NB4 (cell line): ENCODE measurements at regions not wholly inside any gene's neighbourhood (a gene's known extent, or its start where the extent isn't known, plus 50 kb on each side); places are given as distances from the start of the nearest gene placed in this dataset.

Source experiments
- DNase-seq: peaks from one replicate; pipeline ENCODE4 v3.0.0; 2010; ENCODE audit warnings: low read depth
- H3K4me3 ChIP-seq: one replicate; pipeline ENCODE4 v1.5.1; 2011; ENCODE audit warnings: mild to moderate bottlenecking, low read depth, low read length, moderate library complexity
- MAX ChIP-seq: IDR thresholded peaks from 2 replicates; pipeline ENCODE4 v1.6.1; 2011; ENCODE audit warnings: low read depth, low read length
- MYC ChIP-seq: IDR thresholded peaks from 2 replicates; pipeline ENCODE4 v1.6.1; 2011; ENCODE audit warnings: low read depth, low read length
- POLR2A ChIP-seq: IDR thresholded peaks from 2 replicates; pipeline ENCODE4 v1.6.1; 2011; ENCODE audit warnings: mild to moderate bottlenecking; ENCODE audit not compliant: insufficient read length; ENCODE audit errors: extremely low read depth
- TF ChIP-seq, protein P1 (sequence below): IDR thresholded peaks from one replicate; pipeline ENCODE4 v1.5.1; 2012; ENCODE audit warnings: low read depth, low read length

GRCh38 chr7:156167417-156167807 lies 355.1 kb upstream of the SHH start:
- TF ChIP-seq MYC (no peak), POLR2A (no peak), MAX (no peak)
- TF ChIP-seq, protein P1, sequence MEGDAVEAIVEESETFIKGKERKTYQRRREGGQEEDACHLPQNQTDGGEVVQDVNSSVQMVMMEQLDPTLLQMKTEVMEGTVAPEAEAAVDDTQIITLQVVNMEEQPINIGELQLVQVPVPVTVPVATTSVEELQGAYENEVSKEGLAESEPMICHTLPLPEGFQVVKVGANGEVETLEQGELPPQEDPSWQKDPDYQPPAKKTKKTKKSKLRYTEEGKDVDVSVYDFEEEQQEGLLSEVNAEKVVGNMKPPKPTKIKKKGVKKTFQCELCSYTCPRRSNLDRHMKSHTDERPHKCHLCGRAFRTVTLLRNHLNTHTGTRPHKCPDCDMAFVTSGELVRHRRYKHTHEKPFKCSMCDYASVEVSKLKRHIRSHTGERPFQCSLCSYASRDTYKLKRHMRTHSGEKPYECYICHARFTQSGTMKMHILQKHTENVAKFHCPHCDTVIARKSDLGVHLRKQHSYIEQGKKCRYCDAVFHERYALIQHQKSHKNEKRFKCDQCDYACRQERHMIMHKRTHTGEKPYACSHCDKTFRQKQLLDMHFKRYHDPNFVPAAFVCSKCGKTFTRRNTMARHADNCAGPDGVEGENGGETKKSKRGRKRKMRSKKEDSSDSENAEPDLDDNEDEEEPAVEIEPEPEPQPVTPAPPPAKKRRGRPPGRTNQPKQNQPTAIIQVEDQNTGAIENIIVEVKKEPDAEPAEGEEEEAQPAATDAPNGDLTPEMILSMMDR: no peak
- DNase-seq: no peak
- no peak overlapping the region for H3K4me3 ChIP-seq

DNA sequence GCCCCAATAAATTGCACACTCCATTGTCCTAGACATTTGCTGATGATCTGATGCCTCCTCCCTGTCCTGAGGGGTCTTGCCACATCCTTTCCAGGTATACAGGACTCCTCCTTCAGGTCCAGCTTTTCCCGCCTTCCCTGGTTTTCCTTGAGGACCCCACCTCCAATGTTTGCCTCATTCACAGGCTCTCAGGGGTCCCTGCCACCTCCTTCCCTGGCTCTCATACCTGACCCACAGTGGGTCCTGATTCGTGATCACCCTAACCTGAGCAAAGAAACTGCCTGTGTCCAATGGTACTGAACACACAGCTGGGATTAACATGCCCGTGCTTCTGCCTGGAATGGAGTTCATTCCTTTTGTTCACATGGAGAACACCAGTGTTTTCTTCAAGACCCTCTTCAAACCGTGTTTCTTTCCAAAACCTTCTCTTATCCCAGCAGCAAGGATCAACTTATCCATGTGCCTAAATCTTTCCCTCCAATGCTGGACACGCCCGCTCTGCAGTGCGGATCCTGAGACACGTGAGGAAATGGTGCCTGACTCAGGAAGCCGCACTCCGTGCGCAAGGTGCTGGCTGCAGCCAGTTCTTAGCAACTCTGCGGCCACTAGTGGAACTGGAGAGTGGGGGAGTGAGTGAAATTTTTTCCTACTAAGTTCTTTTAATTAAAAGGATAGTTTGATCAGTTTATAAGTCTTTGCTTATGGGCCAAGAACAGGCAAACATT lies 354.6 kb upstream of the SHH start:
- no peak for DNase-seq
- TF ChIP-seq MYC: no peak
- TF ChIP-seq POLR2A: no peak
- TF ChIP-seq, protein P1: no peak
- TF ChIP-seq MAX: no peak
- no peak overlapping the region for H3K4me3 ChIP-seq

DNA sequence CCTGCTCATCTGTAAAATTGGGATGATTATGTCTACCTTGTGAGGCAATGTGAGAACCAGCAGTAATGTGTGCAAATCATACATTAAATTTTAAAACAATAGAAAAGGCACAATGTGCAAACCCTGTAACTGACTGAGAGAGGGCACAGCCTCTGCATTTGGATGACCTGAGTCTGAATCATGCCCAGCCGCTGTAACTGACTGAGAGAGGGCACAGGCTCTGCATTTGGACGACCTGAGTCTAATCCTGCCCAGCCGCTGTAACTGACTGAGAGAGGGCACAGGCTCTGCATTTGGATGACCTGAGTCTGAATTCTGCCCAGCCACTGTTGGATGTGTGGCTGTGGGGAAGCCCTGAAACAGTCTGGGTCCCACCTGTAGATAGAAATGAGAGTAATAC lies 351.5 kb upstream of the SHH start:
- no peak overlapping the region for H3K4me3 ChIP-seq
- TF ChIP-seq POLR2A (no peak), MYC (no peak), MAX (no peak)
- TF ChIP-seq, protein P1: no peak
- no peak for DNase-seq

DNA sequence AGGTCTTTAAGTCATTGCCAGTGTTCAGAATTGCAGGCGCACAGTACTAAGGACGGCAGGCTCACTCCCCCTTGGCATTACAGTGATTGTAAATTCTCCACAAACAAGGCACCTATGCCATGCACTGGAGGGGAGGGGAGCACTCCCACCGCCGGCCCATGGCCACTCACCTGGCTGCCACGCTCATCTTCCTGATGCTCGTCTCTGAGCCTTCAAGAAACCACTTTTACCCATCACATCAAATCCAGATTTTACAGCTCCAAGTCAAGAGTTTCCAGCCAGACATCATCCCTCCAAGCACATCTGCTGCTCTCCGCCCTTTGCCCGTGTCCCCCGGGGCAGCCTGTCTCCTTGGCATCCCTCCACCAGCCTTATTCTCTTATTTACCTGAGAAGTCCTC lies 350.2 kb upstream of the SHH start:
- TF ChIP-seq MYC (no peak), POLR2A (no peak), MAX (no peak)
- TF ChIP-seq, protein P1: no peak
- DNase-seq: no peak
- H3K4me3 ChIP-seq: no peak overlapping the region

- H3K4me3 ChIP-seq: no peak overlapping the region
- DNase-seq: no peak
- TF ChIP-seq POLR2A (no peak), MYC (no peak), MAX (no peak)
These were observed 348.5 kb upstream of the SHH start for GRCh38 chr7:156160811-156161210.

DNA sequence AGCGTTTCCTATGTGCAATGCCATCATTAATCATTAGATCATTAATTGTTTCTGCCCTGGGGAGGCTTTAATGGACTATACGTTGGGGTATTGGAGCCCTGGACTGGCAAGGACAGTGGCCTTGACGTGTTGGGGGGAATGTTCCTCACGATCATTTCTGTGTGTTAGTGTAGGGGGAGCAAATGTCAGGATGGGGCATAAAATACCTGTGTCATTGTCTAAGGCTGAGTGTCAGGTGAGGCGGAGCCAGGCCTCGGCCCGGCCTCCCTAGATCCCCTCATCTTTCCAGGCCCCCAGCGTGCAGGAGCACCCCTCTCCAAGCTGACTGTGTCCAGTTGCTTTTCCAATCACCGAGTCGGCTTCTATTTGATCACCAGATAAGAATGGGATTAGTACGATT lies 346.4 kb upstream of the SHH start:
- TF ChIP-seq MYC: no peak
- TF ChIP-seq MAX: no peak
- no peak overlapping the region for H3K4me3 ChIP-seq
- DNase-seq: no peak

DNA sequence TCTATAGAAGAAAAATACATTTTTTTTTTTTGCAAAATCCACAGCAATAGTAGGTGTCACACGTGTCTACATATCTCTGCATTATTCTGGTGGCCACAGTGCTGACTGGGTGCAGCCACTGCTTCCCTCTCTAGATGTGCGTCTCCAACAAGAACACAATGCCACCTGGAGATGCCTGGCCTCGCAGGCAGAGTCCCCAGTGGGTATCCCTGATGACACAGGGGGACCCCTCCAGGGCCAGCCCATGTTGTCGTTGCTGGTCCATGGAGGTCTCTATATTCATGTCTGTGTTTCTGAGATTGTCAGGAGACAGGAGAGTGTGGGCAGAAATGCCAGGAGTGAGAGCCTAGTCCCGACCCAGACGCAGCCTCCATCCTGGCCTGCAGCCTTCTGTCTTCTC lies 345.9 kb upstream of the SHH start:
- DNase-seq: no peak
- no peak overlapping the region for H3K4me3 ChIP-seq
- no peak for TF ChIP-seq POLR2A
- TF ChIP-seq MAX: no peak
- TF ChIP-seq, protein P1: no peak
- TF ChIP-seq MYC: no peak
